Dendritic cell treated with granulocyte-macrophage colony-stimulating factor and Interleukin-4, amounts not matched to agents 40 ng/mL and 50 ng/mL, for 4 days (primary cell): ENCODE measurements at regions not wholly inside any gene's neighbourhood (a gene's known extent, or its start where the extent isn't known, plus 50 kb on each side); places are given as distances from the start of the nearest gene placed in this dataset.

ENCODE experiments used
- H3K27ac Mint-ChIP-seq: one replicate; pipeline ENCODE4 v1.8.0; 2022; ENCODE audit warnings: mild to moderate bottlenecking, mixed read lengths
- H3K27me3 Mint-ChIP-seq: one replicate; pipeline ENCODE4 v1.8.0; 2022; ENCODE audit warnings: mild to moderate bottlenecking, mixed read lengths
- H3K36me3 Mint-ChIP-seq: one replicate; pipeline ENCODE4 v1.8.0; 2022; ENCODE audit warnings: low read depth, mixed read lengths
- H3K4me1 Mint-ChIP-seq: one replicate; pipeline ENCODE4 v1.8.0; 2022; ENCODE audit warnings: low read depth, mixed read lengths
- H3K4me3 Mint-ChIP-seq: one replicate; pipeline ENCODE4 v1.8.0; 2022; ENCODE audit warnings: mild to moderate bottlenecking, moderate library complexity, mixed read lengths
- H3K9me3 Mint-ChIP-seq: one replicate; pipeline ENCODE4 v1.8.0; 2022; ENCODE audit warnings: mixed read lengths
- intact Hi-C: fragments of 100-400 bp; cut with micrococcal nuclease; formaldehyde crosslinking; loops from one replicate; pipeline ENCODE4 v1.15.0; 2022

DNA sequence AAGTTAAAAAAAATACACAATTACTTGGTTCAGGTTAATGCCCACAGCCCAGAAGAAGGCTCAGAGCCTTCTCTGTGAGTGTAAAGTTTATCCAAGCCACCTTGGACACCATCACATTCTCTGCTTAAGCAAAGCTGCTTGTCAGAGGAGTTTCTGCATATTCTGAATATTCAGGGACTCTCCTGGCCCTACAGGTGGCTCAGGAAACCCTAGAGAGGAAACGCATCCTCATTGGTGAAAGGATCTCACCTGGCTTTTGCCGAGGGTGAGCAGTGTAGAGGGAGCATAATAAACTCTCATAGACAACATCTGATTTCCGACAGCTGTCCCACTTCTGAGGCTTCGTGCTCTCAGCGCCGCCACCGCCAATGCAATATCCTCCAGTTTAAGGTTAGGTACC lies 239.9 kb upstream of the TSHZ3 start:
- intact Hi-C loops: no loop called here

DNA sequence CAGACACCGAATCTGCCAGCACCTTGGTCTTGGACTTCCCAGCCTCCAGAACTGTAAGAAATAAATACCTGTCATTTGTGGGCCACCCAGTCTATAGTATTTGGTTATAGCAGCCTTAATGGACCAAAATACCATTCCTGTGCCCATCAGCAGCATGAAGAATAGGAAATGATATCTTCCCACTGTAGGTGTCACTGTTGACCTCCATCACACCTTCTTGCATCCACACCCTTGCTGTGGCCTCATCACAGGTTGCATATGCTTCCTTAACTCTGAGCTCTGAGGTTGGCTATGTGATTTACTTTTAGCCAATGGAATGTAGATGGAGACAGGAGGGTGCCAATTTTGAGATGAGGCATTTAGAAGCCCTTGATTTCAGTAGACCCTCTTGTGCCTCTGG lies 242.0 kb upstream of the TSHZ3 start:
- Mint-ChIP-seq H3K4me1 (no peaks in the 10 kb centered on the region), H3K9me3 (no peaks in the 10 kb centered on the region), H3K36me3 (no peaks in the 10 kb centered on the region), H3K4me3 (no peak overlapping the region), H3K27ac (no peak overlapping the region), H3K27me3 (no peaks in the 10 kb centered on the region)
- intact Hi-C loops: no loop called here

More for the DNA sequence above, 239.9 kb upstream of the TSHZ3 start:
- no peak overlapping the region for H3K27ac Mint-ChIP-seq
- H3K27me3 Mint-ChIP-seq: no peaks in the 10 kb centered on the region
- no peaks in the 10 kb centered on the region for H3K9me3 Mint-ChIP-seq
- H3K4me1 Mint-ChIP-seq: no peaks in the 10 kb centered on the region
- H3K4me3 Mint-ChIP-seq: no peak overlapping the region
- H3K36me3 Mint-ChIP-seq: no peaks in the 10 kb centered on the region

DNA sequence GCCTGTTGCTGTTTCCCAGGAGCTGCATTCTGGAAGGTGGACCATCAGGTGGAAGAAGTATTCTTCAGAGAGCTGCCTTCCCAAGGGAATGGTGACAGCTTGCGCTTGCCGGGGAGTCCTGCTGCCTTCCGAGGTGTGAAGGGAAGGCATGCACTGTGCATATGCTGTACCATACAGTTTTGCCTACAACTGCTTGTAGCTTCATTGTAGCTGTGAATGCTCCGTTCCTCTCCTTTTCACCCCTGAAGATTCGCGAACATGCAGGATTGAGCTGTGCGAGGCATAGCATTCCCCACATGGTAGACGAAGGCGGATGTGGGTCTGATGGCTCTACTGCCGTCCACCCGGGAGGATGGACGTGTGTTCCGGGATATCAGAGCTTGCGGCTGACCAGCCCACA lies 243.2 kb upstream of the TSHZ3 start:
- Mint-ChIP-seq H3K27me3 (no peaks in the 10 kb centered on the region), H3K4me3 (no peak overlapping the region), H3K4me1 (no peaks in the 10 kb centered on the region), H3K36me3 (no peaks in the 10 kb centered on the region), H3K27ac (no peak overlapping the region), H3K9me3 (no peaks in the 10 kb centered on the region)
- intact Hi-C loops: no loop called here

DNA sequence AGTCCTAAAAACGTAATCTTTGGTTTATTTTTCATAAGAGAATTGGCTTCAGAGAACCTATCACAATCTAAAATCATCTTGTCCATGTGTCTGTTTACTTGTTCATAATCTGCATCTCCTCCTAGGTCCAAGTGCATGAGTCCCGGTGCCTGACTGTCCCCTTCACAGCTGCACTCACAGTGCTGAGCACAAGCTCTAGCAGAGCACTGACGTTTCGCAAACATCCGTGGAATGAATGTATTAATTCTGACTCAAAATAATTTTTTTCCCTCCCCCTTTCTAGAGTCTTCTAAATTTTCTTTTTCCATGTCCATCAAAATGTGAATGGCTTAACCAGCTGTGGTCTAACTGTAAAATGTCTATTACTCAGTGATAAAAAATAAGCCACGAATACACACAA lies 245.5 kb upstream of the TSHZ3 start:
- intact Hi-C loops: no loop called here

DNA sequence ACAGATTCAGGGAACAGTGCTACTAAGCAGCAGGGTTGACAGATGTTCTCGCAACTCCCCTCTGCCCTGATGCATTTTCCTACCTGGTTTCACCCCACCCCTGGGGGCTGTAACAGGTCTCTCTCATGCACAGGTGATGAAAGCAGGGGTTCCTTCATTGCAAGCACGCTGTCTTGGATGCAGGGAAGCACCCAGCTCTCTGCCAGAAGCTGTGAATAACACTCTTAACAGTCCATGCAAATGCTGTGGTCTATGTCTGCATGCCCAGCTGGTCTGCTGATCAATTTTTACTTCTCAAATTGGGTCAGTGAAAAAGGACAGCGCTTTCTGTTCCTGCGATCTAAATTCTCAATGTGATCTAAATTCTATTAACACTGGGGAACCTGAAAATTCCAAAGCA lies 246.3 kb upstream of the TSHZ3 start:
- Mint-ChIP-seq H3K27me3 (no peaks in the 10 kb centered on the region), H3K27ac (no peak overlapping the region), H3K4me3 (no peak overlapping the region), H3K36me3 (no peaks in the 10 kb centered on the region), H3K4me1 (no peaks in the 10 kb centered on the region), H3K9me3 (no peaks in the 10 kb centered on the region)
- intact Hi-C loops: no loop called here

More for the DNA sequence above, 245.5 kb upstream of the TSHZ3 start:
- Mint-ChIP-seq H3K36me3 (no peaks in the 10 kb centered on the region), H3K4me3 (no peak overlapping the region), H3K9me3 (no peaks in the 10 kb centered on the region), H3K4me1 (no peaks in the 10 kb centered on the region), H3K27me3 (no peaks in the 10 kb centered on the region), H3K27ac (no peak overlapping the region)

DNA sequence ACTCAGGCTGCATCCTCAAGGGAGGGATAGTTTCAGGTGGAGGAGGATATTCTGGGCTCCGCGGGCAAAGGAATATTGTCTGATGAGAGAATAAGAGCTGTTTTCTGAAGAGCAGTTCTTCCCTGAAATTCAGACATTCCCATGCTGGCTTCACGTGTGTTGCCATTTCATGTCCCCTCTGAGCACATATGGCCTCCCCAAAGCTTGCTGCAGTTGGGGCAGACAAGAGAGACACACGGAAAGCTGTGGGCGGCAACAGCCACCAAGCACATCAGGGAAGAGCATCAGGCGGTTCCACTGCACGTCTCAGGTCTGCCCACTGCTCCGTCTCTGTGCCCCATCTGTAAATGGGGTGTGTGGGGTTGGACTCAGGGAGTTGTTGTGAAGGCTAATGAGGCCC lies 247.5 kb upstream of the TSHZ3 start:
- intact Hi-C loops: no loop called here
- H3K27ac Mint-ChIP-seq: no peak overlapping the region
- no peaks in the 10 kb centered on the region for H3K36me3 Mint-ChIP-seq
- H3K4me1 Mint-ChIP-seq: no peaks in the 10 kb centered on the region
- no peaks in the 10 kb centered on the region for H3K9me3 Mint-ChIP-seq
- H3K4me3 Mint-ChIP-seq: no peak overlapping the region
- no peaks in the 10 kb centered on the region for H3K27me3 Mint-ChIP-seq

DNA sequence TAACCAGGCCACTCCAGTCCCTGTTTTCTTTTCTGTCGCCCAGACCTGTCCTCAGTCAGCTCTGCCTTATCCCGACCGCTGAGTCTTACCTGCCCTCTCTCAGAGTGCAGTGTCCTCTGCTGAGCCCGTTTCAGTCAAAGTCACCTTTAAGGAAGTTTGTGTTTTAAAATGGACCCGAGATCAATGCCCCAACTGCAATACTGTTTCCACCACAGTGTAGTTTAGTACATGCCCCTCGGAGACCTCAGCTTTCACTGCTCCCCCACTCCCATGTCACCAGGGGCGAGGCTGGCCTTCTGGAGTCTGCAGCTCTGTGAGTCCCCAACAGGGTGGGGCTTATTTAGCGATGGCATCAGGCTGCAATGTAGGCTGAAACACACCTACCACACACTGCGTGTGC lies 248.4 kb upstream of the TSHZ3 start:
- no peaks in the 10 kb centered on the region for H3K36me3 Mint-ChIP-seq
- intact Hi-C loops: no loop called here
- H3K4me3 Mint-ChIP-seq: no peak overlapping the region
- H3K27me3 Mint-ChIP-seq: no peaks in the 10 kb centered on the region
- no peaks in the 10 kb centered on the region for H3K4me1 Mint-ChIP-seq
- H3K9me3 Mint-ChIP-seq: no peaks in the 10 kb centered on the region
- no peak overlapping the region for H3K27ac Mint-ChIP-seq

DNA sequence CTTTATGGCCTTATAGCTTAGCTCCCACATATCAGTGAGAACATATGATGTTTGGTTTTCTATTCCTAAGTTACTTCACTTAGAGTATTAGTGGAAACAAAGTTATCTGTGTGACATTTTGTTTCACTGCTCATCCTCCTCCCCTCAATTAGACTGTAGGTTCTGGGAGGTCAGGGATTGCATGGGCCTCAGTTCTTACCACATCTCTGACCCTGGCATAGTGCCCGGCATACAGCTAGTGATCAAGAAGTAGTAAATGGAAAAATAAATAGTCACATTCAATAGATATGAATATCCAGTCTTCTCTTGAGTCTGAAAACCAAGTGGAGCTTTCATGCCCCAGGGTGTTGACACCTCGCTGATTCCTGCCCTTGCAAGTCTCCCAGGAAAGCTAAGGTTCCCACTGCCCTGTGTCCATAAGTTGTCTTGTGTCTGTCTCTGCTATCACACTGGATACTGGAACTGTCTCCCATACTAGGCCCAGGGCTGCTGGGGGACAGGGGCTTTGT lies 249.5 kb upstream of the TSHZ3 start:
- Mint-ChIP-seq H3K4me1 (no peaks in the 10 kb centered on the region), H3K4me3 (no peak overlapping the region), H3K27me3 (no peaks in the 10 kb centered on the region), H3K27ac (no peak overlapping the region), H3K36me3 (no peaks in the 10 kb centered on the region), H3K9me3 (no peaks in the 10 kb centered on the region)
- intact Hi-C loops: no loop called here

DNA sequence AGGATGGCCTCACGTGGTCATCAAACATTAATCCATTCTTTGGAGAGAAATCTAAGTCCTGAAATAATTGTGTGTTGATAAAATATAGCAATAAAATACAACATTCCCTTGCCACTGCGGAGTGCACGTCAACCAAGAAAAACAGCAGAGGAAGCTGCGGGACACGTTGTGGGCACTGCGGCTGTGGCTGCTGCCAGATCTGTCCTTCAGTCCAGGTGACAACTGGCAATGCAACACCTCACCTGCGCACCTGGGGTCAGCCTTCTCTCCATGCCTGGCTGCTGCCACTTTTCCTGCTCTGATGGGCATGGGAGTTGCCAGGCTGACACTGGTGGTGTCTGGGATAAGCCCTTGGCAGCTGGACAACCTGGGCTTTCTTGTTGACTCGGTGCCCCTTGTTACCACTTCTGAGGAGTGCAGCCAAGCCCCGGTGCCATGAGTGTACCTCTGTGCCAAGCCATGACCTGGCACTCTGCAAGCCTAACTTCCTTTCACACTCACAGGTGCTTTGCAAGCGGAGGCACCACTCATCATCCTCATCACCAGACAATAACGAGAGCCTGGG lies 251.6 kb upstream of the TSHZ3 start:
- no peaks in the 10 kb centered on the region for H3K27me3 Mint-ChIP-seq
- intact Hi-C loops: no loop called here
- no peaks in the 10 kb centered on the region for H3K36me3 Mint-ChIP-seq
- H3K4me3 Mint-ChIP-seq: no peak overlapping the region
- no peaks in the 10 kb centered on the region for H3K4me1 Mint-ChIP-seq
- no peaks in the 10 kb centered on the region for H3K9me3 Mint-ChIP-seq
- no peak overlapping the region for H3K27ac Mint-ChIP-seq

DNA sequence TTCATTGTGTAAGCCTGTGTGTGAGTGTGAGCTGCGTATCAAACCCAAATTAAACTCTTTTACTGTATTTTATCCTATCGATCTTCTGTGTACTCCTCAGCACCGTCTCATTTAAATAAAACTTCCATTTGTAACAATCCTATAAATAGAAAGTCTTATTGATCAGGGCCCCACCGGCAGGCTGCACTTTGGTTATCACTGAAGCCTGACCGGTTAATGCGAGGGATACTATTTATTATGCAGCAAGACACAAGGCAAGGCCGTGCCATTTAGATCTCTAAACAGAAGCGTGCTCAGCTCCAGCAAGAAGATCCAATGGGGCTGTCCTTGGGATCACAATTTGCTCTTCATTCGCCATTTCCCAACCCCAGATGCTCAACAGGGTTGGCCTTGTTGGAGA lies 252.6 kb upstream of the TSHZ3 start:
- Mint-ChIP-seq H3K36me3 (no peaks in the 10 kb centered on the region), H3K9me3 (no peaks in the 10 kb centered on the region), H3K4me1 (no peaks in the 10 kb centered on the region), H3K4me3 (no peak overlapping the region), H3K27ac (no peak overlapping the region), H3K27me3 (no peaks in the 10 kb centered on the region)
- intact Hi-C loops: no loop called here

DNA sequence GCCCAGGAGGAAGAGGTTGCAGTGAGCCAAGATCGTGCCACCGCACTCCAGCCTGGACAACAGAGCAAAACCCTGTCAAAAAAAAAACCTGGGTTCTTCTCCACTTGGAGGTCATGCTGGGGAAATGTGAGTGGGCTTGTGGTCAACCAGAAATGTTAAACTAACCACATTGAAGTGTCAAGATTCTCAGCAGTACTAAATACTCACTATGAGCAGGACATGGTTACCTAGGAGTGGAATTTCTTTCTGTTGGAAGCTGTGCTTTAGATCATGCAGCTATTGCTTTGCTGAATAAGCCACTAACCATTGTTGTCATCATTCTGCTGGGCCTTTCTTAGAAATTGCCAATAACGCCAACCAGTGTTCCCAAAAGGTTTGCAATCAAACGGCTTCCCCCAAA lies 253.3 kb upstream of the TSHZ3 start:
- Mint-ChIP-seq H3K27ac (no peak overlapping the region), H3K9me3 (no peaks in the 10 kb centered on the region), H3K4me3 (no peak overlapping the region), H3K4me1 (no peaks in the 10 kb centered on the region), H3K36me3 (no peaks in the 10 kb centered on the region), H3K27me3 (no peaks in the 10 kb centered on the region)
- intact Hi-C loops: no loop called here

DNA sequence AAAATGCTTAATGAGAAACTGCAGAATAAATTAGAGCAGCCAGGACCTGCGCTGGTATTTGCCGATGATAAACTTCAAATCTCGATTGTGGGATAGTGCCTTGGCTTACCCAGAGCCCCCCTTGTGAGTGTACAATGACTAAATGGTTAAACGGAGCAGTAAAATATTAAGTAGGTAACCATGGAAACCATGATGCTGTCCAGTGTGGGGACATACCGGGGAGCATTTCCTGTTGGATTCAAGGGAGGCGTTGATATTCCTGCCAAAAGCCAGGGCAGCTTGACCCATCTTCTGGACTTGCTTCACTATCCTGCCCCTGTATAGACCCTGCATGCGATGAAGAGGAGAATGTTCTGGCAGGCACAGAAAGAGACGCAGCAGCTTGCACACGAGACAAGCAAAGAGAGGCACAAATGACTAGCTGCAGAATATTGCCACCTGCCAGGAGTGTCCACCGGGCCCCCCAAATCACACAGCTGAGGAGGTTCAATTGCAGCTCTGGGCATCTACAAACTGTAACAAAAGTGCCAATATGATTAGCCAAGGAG lies 255.3 kb upstream of the TSHZ3 start:
- H3K36me3 Mint-ChIP-seq: no peaks in the 10 kb centered on the region
- intact Hi-C loops: no loop called here
- no peaks in the 10 kb centered on the region for H3K9me3 Mint-ChIP-seq
- H3K4me1 Mint-ChIP-seq: no peaks in the 10 kb centered on the region
- no peak overlapping the region for H3K27ac Mint-ChIP-seq
- no peaks in the 10 kb centered on the region for H3K27me3 Mint-ChIP-seq
- no peak overlapping the region for H3K4me3 Mint-ChIP-seq

DNA sequence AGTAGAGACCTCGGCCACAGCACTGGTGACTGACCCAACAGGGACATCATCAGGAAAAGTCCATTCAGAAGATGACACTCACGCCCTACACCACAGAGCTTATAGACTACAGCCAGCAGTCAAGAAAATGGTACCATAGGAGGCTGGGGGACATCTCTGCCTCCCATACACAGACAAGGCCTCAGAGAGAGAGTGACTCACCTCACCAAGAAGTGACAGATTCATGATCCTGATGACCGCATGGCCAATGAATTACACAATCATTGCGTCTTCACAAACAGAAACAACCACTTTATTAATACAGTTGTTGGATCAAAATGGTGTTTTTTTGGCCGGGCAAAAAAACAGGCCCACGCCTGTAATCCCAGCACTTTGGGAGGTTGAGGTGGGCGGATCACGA lies 260.8 kb upstream of the TSHZ3 start:
- intact Hi-C loops: no loop called here
- Mint-ChIP-seq H3K4me3 (no peak overlapping the region), H3K36me3 (no peaks in the 10 kb centered on the region), H3K4me1 (no peaks in the 10 kb centered on the region), H3K27me3 (no peaks in the 10 kb centered on the region), H3K27ac (no peak overlapping the region), H3K9me3 (no peaks in the 10 kb centered on the region)

DNA sequence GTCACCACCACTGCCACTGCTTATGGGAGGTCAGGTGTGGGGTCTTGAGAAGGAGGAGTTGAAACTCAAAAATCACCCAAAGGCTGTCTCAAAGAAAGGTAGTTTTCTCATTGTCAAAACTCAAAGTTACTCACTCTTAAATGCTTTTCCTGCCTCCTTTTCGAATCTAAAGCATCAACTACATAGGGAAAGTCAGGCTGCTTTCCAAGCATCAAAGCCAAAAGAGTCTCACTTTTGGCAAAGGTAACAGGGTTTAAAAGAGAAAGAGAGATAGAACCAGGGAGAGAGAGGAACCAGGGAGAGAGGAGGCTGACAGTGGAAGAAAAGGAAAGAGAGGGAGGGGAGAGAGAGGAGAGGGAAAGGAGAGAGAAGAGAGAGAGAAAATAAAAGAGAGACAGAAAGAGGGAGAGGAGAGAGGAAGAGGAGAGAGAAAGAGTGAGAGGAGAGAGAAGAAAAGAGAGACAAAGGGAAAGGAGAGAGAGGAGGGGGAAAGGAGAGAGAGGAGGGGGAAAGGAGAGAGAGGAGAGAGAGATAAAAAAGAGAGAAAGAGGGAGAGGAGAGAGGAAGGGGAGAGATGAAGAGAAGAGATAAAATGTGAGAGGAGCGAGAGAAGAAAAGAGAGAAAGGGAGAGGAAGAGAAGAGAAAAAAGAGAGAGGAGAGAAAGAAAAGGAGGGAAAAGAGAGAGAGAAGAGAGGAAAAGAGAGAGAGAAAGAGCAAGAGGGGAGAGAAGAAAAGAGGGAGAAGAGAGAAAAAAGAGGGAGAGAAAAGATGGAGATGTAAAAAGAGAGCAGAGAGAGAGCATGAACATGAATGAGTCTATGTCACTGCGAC lies 262.0 kb upstream of the TSHZ3 start:
- Mint-ChIP-seq H3K9me3 (no peaks in the 10 kb centered on the region), H3K27ac (no peak overlapping the region), H3K4me1 (no peaks in the 10 kb centered on the region), H3K4me3 (no peak overlapping the region), H3K27me3 (no peaks in the 10 kb centered on the region), H3K36me3 (no peaks in the 10 kb centered on the region)
- intact Hi-C loops: no loop called here
